Hepatocyte (in vitro differentiated cells): ENCODE measurements at regions not wholly inside any gene's neighbourhood (a gene's known extent, or its start where the extent isn't known, plus 50 kb on each side); places are given as distances from the start of the nearest gene placed in this dataset.

Source experiments
- EZH2 ChIP-seq: fragments of 200-600 bp; sonication (generic); IDR thresholded peaks from 2 replicates; pipeline ENCODE4 v1.6.1; 2016; ENCODE audit warnings: antibody characterized with exemption, mild to moderate bottlenecking, borderline replicate concordance
- EZH2phosphoT487 ChIP-seq: fragments of 200-600 bp; sonication (generic); IDR thresholded peaks from one replicate; pipeline ENCODE4 v1.6.1; 2018; ENCODE audit warnings: antibody characterized with exemption, mild to moderate bottlenecking, low read depth, moderate library complexity; ENCODE audit not compliant: unreplicated experiment, severe bottlenecking
- TF ChIP-seq, protein P1 (sequence below): fragments of 200-600 bp; sonication (generic); IDR thresholded peaks from 2 replicates; pipeline ENCODE4 v1.5.1; 2016; ENCODE audit warnings: antibody characterized with exemption, mild to moderate bottlenecking; ENCODE audit not compliant: poor library complexity

DNA sequence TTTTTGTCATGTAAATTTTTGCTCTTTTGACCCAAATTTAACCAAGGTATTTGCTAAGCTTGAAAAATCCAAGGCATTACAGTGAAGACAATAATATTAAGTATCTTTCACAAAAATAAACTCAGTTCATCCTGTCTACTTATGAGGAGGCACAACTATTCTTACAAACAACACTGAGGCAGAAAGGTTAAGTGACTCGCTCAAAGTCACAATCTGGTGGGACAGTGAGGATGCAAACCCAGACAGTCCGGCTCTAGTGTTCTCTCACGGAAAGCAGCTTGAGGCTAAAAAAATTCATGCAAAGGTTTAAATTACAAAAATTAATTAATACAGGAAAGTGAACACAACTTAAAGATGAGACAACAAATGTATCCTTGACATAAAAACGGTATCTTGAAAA, 125.3 kb downstream of the SIPA1L2 start:
- TF ChIP-seq EZH2: no peak
- TF ChIP-seq EZH2phosphoT487: no peak
- TF ChIP-seq, protein P1, sequence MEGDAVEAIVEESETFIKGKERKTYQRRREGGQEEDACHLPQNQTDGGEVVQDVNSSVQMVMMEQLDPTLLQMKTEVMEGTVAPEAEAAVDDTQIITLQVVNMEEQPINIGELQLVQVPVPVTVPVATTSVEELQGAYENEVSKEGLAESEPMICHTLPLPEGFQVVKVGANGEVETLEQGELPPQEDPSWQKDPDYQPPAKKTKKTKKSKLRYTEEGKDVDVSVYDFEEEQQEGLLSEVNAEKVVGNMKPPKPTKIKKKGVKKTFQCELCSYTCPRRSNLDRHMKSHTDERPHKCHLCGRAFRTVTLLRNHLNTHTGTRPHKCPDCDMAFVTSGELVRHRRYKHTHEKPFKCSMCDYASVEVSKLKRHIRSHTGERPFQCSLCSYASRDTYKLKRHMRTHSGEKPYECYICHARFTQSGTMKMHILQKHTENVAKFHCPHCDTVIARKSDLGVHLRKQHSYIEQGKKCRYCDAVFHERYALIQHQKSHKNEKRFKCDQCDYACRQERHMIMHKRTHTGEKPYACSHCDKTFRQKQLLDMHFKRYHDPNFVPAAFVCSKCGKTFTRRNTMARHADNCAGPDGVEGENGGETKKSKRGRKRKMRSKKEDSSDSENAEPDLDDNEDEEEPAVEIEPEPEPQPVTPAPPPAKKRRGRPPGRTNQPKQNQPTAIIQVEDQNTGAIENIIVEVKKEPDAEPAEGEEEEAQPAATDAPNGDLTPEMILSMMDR: no peak
